ENCODE measurements at regions not wholly inside any gene's neighbourhood (a gene's known extent, or its start where the extent isn't known, plus 50 kb on each side); places are given as distances from the start of the nearest gene placed in this dataset.

GRCh38 chr2:157196956-157197355, 60.5 kb upstream of the GALNT5 start:
- DNase-seq (ENCODE audit: low read depth, low spot score): no peak
- in situ Hi-C loops (cut with HindIII; ENCODE audit: low pct_unique_long_range_greater_than_20kb, low sequenced_read_pairs): no loop called here

GRCh38 chr2:157197848-157198247, 59.7 kb upstream of the GALNT5 start:
- in situ Hi-C loops (cut with HindIII; ENCODE audit: low pct_unique_long_range_greater_than_20kb, low sequenced_read_pairs): no loop called here
- DNase-seq (ENCODE audit: low read depth, low spot score): no peak

- in situ Hi-C loops (cut with HindIII; ENCODE audit: low pct_unique_long_range_greater_than_20kb, low sequenced_read_pairs): no loop called here
Observed at GRCh38 chr2:157203651-157204050, 53.9 kb upstream of the GALNT5 start.

GRCh38 chr2:157204401-157204800, 53.1 kb upstream of the GALNT5 start:
- no peak for DNase-seq (ENCODE audit: low read depth, low spot score)
- in situ Hi-C loops (cut with HindIII; ENCODE audit: low pct_unique_long_range_greater_than_20kb, low sequenced_read_pairs): no loop called here

More at GRCh38 chr2:157203651-157204050, 53.9 kb upstream of the GALNT5 start:
- DNase-seq (ENCODE audit: low read depth, low spot score): no peak

- no peak for DNase-seq (ENCODE audit: low read depth, low spot score)
- in situ Hi-C loops (cut with HindIII; ENCODE audit: low pct_unique_long_range_greater_than_20kb, low sequenced_read_pairs): no loop called here
Observed at GRCh38 chr2:157206916-157207315, 50.6 kb upstream of the GALNT5 start.

All from SK-MEL-5 (cell line).